GM18873 (cell line): ENCODE measurements at regions not wholly inside any gene's neighbourhood (a gene's known extent, or its start where the extent isn't known, plus 50 kb on each side); places are given as distances from the start of the nearest gene placed in this dataset.
"Not testable (repeated sequence)": the region's sequence is repeated elsewhere in the genome, so short reads cannot be mapped to it uniquely, and the experiment has no call there.

Source experiments
- ATAC-seq: cut with Tn5 transposase; IDR thresholded peaks from one replicate; pipeline ENCODE4 v1.9.1; 2021; ENCODE audit warnings: mild to moderate bottlenecking, moderate library complexity, moderate number of reproducible peaks; ENCODE audit not compliant: unreplicated experiment, low FRiP score

- no peak for ATAC-seq
These were observed 94.1 kb upstream of the PPP3CA start for GRCh38 chr4:101441446-101441845.

GRCh38 chr4:101439926-101440325, 92.6 kb upstream of the PPP3CA start:
- no peak for ATAC-seq

- no peak for ATAC-seq
These were observed 74.1 kb upstream of the PPP3CA start for GRCh38 chr4:101421386-101421785.

GRCh38 chr4:101420661-101421060, 73.3 kb upstream of the PPP3CA start:
- ATAC-seq, result no peak

GRCh38 chr4:101419336-101420135, 72.2 kb upstream of the PPP3CA start:
- peak; percentile 86 for ATAC-seq

GRCh38 chr4:101418466-101418865, 71.1 kb upstream of the PPP3CA start:
- ATAC-seq, result no peak

- peak; percentile 71 for ATAC-seq
These were observed 70.7 kb upstream of the PPP3CA start for GRCh38 chr4:101418055-101418454.

- no peak for ATAC-seq
These were observed 69.7 kb upstream of the PPP3CA start for GRCh38 chr4:101417046-101417445.

- no peak for ATAC-seq
These were observed 68.6 kb upstream of the PPP3CA start for GRCh38 chr4:101415962-101416361.

- ATAC-seq, result no peak
These were observed 67.2 kb upstream of the PPP3CA start for GRCh38 chr4:101414496-101414895.

GRCh38 chr4:101411926-101412325, 64.6 kb upstream of the PPP3CA start:
- ATAC-seq, result no peak

- not testable (repeated sequence) for ATAC-seq
These were observed 64.1 kb upstream of the PPP3CA start for GRCh38 chr4:101411281-101411910.

- no peak for ATAC-seq
These were observed 52.8 kb upstream of the PPP3CA start for GRCh38 chr4:101400096-101400495.

GRCh38 chr4:101398807-101399206, 51.5 kb upstream of the PPP3CA start:
- ATAC-seq, result no peak
